ENCODE measurements at regions not wholly inside any gene's neighbourhood (a gene's known extent, or its start where the extent isn't known, plus 50 kb on each side); places are given as distances from the start of the nearest gene placed in this dataset.

DNA sequence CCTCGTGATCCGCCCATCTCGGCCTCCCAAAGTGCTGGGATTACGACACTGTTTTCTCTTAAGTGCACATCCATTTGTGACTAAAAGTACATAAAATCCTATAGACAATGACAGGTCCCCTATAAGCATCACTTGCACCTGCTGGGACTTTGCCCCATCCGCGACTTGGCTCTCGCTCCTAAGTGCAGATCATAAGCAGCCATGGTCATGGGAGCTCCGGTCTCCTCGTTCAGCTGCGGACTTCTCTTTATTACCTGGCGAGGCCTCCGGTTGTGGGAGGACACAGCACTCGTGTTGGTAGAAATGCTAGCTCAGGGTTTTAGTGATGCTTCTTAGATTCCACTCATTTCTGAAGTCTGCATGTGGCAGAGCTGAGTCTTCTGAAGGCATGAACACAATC lies 92.7 kb upstream of the ST6GAL2 start:
- no peak for DNase-seq

DNA sequence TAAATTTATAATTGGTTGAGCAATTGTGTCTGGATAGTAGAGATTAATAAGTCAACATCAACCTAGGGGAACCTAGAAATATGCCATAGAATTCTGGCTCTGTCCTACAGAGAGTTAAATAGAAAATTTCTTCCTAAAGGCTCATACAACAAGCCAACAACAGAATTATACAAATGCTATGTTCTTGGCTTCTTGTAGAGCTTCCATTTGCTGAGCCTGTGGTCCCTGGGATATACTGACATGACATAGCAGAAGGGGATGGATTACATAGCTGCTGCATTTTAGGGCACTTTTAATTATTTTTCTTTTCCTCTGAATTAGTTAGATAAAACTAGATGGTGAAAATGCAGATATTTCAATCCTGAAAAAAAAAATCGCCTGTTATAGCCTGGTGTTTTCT lies 95.5 kb upstream of the ST6GAL2 start:
- DNase-seq, result no peak

DNA sequence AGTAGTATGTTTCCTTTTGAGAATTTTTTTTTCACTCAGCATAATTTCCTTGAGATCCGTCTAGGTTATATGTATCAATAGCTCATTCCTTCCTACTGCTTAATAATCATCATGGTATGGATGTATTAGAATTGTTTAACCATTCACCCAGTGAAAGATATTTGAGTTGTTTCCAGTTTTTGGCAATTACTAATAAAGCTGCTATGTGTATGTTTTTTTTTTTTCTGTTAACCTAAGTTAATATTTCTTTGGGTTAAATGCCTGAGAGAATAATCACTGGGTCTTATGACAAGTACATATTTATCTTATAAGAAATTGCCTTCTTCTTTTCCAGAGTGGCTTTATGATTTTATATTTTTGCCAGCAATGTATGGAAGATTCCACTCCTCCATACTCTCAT lies 96.4 kb upstream of the ST6GAL2 start:
- no peak for DNase-seq

GRCh38 chr2:106983305-106983704 lies 97.3 kb upstream of the ST6GAL2 start:
- no peak for DNase-seq

- DNase-seq, result no peak
Observed at GRCh38 chr2:106988361-106988760, 102.4 kb upstream of the ST6GAL2 start.

DNA sequence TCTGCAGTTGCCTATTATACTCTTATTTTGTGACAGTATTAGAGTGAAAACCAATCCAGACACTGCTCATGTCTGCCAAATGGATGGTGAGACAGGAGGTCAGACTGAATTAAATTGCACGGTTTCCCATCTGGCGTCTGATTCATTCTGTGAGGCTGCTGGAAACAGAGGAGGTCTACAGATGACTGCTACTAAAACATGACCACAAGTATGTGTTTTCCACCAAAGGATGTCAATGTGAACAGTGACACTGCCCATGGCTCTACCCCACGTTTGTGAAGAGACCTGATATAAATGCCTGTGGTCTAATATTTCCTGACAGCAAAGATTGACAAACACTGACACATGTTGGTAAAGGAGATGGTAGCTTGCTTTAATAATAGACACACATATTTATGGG lies 104.3 kb upstream of the ST6GAL2 start:
- DNase-seq, result no peak

GRCh38 chr2:106991866-106992265 lies 105.9 kb upstream of the ST6GAL2 start:
- no peak for DNase-seq

- DNase-seq, result no peak
Observed at GRCh38 chr2:106995556-106995955, 109.6 kb upstream of the ST6GAL2 start.

DNA sequence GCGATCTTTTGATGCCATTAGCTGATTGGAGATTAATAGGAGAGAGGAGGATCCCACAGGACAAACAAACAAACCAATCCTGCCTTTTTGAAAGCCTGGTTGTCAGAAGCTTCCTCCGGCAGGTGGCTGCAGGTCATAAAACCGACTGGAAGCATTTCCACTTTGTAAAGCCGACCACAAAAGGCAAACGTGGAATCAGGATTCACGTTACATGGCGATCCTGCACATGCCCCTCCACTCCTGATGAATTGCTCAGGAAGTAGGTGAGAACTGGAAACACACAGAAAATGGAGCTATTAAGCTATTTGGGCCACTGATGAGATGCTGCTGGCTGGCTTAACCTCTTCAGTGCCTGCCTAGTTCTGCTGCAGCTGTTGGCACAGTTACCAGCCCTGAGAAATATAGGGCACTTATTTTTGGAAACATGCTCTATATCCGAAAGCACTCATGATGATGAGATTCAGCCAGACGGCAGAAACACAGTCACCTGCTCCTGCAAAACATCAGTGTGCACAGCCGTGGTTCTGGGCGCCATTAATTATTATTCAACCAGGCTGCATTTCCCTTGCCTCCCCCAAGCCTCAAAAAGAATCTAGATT lies 110.3 kb upstream of the ST6GAL2 start:
- peak in 1 of 51 donors; percentile 8 for DNase-seq

- DNase-seq, result no peak
Observed at GRCh38 chr2:106997204-106997603, 111.2 kb upstream of the ST6GAL2 start.

DNA sequence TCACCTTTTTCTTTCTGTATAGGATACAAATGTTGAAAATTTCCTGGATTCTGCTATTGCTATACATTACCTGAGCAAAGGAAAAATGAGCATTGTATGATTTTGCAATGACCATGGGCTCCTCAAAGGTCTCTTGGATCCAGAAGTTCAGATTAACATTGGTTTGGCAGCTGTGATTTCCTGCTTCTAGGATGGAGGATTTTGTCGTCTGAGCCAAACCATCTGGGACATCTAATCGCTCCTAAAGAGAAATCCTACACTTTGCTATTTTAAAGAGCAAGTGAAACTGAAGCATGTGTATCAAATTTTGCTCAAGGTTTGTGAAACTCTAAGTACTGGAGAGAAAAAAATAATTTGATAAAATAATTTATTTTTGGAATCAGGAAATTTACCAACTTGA lies 115.1 kb upstream of the ST6GAL2 start:
- DNase-seq, result no peak

DNA sequence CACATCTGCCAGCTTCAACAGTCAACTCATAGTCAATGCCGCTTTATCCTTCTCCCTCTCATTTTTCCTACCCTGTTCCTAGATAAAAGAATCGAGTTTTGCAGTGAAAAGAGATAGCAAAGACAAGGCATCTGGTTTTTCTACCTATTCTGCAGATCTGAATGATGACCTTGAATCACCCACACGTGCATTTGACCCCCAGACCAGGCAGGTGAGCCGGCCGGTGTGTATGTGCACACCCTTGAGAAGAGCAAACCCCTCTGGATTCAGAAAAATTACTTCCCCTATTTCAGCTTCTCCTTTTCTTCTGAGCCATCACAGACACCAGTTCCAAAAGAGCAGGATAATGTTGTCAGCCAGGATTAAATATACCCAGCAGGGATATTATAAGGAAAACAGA lies 115.6 kb upstream of the ST6GAL2 start:
- no peak for DNase-seq

GRCh38 chr2:107001964-107002696 lies 116.2 kb upstream of the ST6GAL2 start:
- DNase-seq, result no peak

GRCh38 chr2:107002735-107003134 lies 116.8 kb upstream of the ST6GAL2 start:
- no peak for DNase-seq

GRCh38 chr2:107005853-107006252 lies 119.9 kb upstream of the ST6GAL2 start:
- DNase-seq, result no peak

DNA sequence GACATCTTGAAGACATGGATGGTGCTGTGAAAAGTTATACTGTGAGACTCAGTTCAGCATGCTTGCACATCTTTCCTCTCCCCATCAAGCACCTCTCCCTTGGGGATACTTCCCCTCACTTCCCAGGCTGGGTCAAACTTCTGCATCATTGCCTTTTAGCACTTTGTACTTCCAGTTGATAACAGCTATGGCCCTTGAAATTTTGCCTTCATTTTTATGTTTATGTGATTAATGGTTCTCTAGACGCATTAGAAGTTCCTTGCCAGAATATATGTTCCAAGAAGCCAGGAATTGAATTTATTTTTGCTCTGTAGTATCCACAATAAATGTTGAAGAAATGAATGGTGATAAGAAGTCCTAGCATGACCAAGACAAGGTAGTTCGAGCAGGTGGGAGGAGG lies 120.9 kb upstream of the ST6GAL2 start:
- no peak for DNase-seq

DNA sequence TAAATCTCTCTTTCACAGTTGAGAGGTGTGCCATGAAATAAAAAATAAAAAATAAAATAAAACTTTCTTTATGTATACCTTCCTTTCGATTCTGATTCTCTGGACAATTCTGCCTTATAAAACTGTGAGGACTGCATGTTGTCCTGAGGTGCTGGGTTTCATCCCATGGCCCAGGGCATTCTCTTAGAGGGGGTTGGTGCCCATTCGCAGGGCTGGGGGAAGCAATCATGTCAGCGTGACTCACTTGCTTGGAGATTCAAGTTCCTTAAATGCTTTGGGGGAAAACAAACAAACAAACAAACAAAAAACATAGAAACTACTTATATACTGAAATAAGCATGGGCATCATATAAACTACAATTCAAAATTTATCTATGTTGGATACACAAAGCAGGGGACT lies 122.0 kb upstream of the ST6GAL2 start:
- no peak for DNase-seq

DNA sequence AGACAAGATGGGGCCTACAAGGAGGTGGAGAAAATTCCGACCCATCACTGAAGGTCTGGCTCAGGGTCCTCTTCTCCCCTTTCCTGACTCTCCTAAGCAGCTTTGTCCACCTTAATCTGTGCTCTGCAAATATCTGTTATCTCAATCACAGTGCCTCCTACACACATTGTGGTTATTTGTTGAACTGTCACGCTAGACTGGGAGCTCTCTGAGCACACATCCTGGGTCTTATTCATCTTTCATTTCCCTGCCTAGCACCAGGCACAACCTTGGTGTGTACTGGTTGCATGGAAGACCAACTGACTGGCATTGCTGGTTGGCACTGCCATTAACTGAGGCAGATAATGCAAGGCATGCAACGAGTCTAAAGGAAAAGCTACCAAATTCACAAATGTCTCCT lies 122.9 kb upstream of the ST6GAL2 start:
- DNase-seq, result no peak

DNA sequence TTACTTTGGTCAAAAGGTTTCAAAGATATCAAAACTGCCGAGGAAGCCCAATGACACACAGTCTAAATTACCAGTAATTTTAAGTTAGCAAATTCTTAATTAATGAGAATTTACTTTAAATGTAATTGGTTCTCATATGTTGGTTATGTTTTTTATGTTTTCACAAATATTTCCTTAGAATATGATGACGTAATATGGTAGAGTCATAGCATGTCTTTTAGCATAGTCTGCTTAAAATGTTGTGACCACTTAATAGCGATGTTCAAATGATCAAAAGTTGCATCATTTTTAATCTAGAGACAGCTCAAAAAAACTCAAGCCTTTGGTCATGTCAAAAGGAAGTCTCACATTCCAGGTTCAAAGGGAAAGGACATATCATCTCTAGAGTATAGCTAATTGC lies 123.3 kb upstream of the ST6GAL2 start:
- no peak for DNase-seq

DNA sequence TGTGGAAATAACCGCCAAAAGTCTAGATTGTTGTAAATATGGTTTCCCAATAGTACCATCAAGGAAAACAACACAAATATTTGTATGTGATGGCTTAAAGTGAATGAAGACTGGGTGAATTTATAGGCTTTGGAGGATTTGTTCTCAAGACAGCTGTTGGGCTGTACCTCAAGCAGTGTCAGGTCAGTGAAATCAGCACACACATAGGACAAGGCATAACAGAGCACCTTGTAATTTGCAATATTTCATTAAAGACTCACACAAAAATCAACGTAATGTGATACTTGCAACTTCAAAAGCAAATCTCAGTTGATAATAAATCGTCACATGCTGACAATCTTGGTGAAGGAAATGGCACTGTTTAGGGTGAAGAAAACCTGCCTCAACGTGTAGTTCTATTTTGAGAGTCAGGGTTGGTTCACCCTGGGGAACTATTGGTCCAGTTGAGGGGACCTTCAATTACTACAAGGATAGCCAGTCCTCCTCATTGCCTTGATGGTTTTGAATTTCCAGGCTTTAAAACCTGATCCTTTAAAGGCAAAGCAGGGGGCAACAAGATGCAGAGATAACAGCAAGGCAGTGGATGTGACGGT lies 126.8 kb upstream of the ST6GAL2 start:
- DNase-seq, result no peak

DNA sequence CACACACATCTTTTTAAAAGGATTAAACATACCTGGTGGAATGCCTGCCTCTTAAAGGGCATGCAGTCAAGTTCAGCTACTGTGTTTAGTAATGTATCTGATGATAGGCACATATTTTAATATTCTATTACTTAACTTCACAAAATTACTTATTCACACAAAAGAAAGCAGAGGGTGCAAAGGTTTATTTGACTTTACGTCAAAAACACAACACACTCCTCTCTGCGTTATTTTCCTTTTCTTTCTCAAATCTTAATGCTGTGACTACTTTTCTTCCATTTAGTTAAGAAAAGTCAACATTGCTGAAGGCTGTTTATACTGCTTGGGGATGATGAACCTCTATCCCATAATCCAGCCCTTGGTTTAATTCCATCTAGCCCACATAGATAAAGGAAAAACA lies 127.9 kb upstream of the ST6GAL2 start:
- DNase-seq, result no peak

- no peak for DNase-seq
Observed at GRCh38 chr2:107018366-107018765, 132.4 kb upstream of the ST6GAL2 start.

DNA sequence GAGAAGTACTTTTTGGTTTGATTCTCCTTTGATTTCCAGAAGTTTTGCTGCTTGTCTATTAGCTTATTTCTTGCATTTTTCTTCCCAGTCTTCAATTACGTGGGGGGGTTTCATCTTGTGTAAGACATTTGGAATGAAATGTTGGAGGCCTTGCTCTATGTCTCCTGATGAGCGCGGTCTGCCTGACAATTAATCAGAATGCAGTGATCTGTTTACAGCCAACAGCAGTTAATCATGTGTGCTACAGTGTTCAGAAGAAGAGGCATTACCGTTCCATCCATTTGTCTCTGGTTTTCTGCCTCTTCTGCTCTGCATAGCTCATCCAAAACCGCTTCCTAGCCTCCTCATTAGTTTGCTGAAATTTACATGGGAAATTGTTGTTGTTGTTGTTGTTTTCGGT lies 134.4 kb upstream of the ST6GAL2 start:
- no peak for DNase-seq
